Gastroesophageal sphincter (tissue), 3 donors: ENCODE measurements at regions not wholly inside any gene's neighbourhood (a gene's known extent, or its start where the extent isn't known, plus 50 kb on each side); places are given as distances from the start of the nearest gene placed in this dataset.

Experiments used
- EP300 ChIP-seq: sonication (generic); formaldehyde crosslinking; IDR thresholded peaks from one replicate; pipeline ENCODE4 v1.6.1; 2017; ENCODE audit warnings: antibody characterized with exemption, mild to moderate bottlenecking
- TF ChIP-seq, protein P1 (sequence below), 4 experiments: fragments of 200-600 bp in 2 of 4; fragments of 450-650 bp in 2 of 4; sonication (generic) in 1 of 4; IDR thresholded peaks; one replicate each; pipeline ENCODE4 v1.5.1; 2017 to 2019; ENCODE audit warnings: antibody characterized with exemption in 4 of 4, mild to moderate bottlenecking in 2 of 4, moderate library complexity in 2 of 4

DNA sequence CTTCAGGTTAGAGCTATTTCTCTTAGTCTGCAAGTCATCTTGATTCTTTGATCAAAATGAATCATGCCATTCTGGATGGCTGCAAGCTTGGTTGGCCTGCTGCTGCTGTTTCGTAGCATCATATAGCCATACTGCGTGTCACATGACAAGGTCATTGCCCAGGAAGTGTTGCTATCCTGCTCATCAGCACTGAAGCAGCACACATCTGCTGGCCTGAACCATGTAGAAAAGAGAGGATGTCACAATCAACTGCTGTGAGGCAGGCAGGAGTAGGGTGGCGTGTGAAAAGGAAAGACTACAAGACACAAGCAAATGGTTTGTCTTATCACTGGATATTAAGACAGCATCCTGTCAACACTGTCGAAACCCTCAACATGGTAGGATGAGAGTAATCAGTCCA is 376.7 kb upstream of the RORB start:
- TF ChIP-seq, protein P1, sequence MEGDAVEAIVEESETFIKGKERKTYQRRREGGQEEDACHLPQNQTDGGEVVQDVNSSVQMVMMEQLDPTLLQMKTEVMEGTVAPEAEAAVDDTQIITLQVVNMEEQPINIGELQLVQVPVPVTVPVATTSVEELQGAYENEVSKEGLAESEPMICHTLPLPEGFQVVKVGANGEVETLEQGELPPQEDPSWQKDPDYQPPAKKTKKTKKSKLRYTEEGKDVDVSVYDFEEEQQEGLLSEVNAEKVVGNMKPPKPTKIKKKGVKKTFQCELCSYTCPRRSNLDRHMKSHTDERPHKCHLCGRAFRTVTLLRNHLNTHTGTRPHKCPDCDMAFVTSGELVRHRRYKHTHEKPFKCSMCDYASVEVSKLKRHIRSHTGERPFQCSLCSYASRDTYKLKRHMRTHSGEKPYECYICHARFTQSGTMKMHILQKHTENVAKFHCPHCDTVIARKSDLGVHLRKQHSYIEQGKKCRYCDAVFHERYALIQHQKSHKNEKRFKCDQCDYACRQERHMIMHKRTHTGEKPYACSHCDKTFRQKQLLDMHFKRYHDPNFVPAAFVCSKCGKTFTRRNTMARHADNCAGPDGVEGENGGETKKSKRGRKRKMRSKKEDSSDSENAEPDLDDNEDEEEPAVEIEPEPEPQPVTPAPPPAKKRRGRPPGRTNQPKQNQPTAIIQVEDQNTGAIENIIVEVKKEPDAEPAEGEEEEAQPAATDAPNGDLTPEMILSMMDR (IDR thresholded peaks at IDR 0.05): no peak
- no peak for TF ChIP-seq EP300
